ENCODE measurements at regions not wholly inside any gene's neighbourhood (a gene's known extent, or its start where the extent isn't known, plus 50 kb on each side); places are given as distances from the start of the nearest gene placed in this dataset.

DNA sequence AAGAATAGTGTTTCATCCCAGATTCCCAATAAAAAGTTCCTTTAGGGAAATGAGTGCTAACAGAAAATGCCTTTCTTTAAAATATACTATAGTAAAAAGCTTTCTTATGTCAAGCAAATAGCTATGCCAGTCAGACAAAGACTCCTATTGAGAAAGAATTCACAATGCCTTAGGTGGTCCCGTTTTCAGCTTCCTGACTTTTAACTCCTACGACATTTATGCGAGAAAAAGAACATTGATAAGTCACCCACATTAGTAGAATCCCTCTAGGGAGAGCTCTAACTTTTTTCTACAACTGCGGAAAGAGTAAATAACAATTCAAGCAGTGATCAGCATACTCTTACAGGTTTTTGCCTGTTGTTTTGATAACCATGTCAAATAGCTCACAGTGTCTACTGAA lies 750.8 kb upstream of the ACVR2A start:
- no peak for TF ChIP-seq POLR2A (IDR thresholded peaks at IDR 0.05)
- TF ChIP-seq, protein P1, sequence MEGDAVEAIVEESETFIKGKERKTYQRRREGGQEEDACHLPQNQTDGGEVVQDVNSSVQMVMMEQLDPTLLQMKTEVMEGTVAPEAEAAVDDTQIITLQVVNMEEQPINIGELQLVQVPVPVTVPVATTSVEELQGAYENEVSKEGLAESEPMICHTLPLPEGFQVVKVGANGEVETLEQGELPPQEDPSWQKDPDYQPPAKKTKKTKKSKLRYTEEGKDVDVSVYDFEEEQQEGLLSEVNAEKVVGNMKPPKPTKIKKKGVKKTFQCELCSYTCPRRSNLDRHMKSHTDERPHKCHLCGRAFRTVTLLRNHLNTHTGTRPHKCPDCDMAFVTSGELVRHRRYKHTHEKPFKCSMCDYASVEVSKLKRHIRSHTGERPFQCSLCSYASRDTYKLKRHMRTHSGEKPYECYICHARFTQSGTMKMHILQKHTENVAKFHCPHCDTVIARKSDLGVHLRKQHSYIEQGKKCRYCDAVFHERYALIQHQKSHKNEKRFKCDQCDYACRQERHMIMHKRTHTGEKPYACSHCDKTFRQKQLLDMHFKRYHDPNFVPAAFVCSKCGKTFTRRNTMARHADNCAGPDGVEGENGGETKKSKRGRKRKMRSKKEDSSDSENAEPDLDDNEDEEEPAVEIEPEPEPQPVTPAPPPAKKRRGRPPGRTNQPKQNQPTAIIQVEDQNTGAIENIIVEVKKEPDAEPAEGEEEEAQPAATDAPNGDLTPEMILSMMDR (IDR thresholded peaks at IDR 0.05): no peak
- TF ChIP-seq EP300 (IDR thresholded peaks at IDR 0.05): no peak
